ENCODE measurements at regions not wholly inside any gene's neighbourhood (a gene's known extent, or its start where the extent isn't known, plus 50 kb on each side); places are given as distances from the start of the nearest gene placed in this dataset.
A peak's percentile ranks its signal among the peaks of the same experiment; 100 is the strongest.
"Not testable (repeated sequence)": the region's sequence is repeated elsewhere in the genome, so short reads cannot be mapped to it uniquely, and the experiment has no call there.

DNA sequence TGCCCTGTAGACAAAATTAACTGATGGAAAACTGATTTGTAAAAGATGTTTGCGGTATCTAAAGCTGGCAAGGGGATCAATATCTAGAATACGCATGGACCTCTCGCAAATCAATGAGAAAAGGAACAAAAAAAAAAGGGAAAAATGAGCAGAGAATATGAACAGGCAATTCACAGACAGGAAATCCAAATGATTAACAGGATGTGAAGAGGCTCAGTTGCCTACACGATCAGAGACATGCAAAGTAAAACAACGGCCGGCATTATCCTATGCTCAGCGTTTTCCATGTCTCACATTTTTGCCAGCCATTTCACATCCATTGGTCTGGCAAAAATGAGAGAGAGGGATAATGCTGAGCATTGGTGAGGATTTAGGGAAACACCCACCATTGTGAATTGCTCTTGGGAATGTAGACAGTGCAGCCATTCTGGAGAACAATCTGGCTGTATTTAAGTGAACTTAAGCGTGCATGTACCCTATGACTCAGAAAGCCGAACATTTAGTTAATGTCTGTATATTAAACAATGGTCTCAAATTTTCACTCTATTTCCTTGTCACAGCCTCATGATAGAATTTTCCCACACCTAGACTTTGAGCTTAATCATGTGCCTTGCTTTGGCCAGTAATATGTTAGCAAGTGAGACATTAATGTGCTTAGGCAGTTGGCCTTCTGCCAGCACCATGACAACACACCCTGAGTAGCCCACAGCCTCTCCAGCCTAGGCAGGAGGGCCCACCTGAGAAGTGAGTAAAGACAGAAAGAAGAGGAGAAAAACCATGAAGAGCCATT, 61.0 kb upstream of the NBPF3 start:
- TF ChIP-seq, protein P1, sequence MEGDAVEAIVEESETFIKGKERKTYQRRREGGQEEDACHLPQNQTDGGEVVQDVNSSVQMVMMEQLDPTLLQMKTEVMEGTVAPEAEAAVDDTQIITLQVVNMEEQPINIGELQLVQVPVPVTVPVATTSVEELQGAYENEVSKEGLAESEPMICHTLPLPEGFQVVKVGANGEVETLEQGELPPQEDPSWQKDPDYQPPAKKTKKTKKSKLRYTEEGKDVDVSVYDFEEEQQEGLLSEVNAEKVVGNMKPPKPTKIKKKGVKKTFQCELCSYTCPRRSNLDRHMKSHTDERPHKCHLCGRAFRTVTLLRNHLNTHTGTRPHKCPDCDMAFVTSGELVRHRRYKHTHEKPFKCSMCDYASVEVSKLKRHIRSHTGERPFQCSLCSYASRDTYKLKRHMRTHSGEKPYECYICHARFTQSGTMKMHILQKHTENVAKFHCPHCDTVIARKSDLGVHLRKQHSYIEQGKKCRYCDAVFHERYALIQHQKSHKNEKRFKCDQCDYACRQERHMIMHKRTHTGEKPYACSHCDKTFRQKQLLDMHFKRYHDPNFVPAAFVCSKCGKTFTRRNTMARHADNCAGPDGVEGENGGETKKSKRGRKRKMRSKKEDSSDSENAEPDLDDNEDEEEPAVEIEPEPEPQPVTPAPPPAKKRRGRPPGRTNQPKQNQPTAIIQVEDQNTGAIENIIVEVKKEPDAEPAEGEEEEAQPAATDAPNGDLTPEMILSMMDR (IDR thresholded peaks at IDR 0.05; ENCODE audit: insufficient read depth, low read depth, low read length, missing control alignments): no peak
- H3K4me3 ChIP-seq (ENCODE audit: low read depth, low read length): no peak overlapping the region
- DNase-seq (ENCODE audit: low read depth): no peak

GRCh38 chr1:21372383-21372782, 67.6 kb upstream of the NBPF3 start:
- no peak for DNase-seq (ENCODE audit: low read depth)
- TF ChIP-seq, protein P1 (IDR thresholded peaks at IDR 0.05; ENCODE audit: insufficient read depth, low read depth, low read length, missing control alignments): no peak
- H3K4me3 ChIP-seq (ENCODE audit: low read depth, low read length): no peak overlapping the region

- no peak overlapping the region for H3K4me3 ChIP-seq (ENCODE audit: low read depth, low read length)
- DNase-seq (ENCODE audit: low read depth): no peak
- TF ChIP-seq, protein P1 (IDR thresholded peaks at IDR 0.05; ENCODE audit: insufficient read depth, low read depth, low read length, missing control alignments): no peak
Measured at GRCh38 chr1:21369905-21370304, 70.0 kb upstream of the NBPF3 start.

GRCh38 chr1:21368515-21369289, 71.2 kb upstream of the NBPF3 start:
- DNase-seq (ENCODE audit: low read depth): peak; percentile 68
- no peak overlapping the region for H3K4me3 ChIP-seq (ENCODE audit: low read depth, low read length)
- TF ChIP-seq, protein P1 (IDR thresholded peaks at IDR 0.05; ENCODE audit: insufficient read depth, low read depth, low read length, missing control alignments): peak; percentile 100

GRCh38 chr1:21367973-21368514, 71.9 kb upstream of the NBPF3 start:
- not testable (repeated sequence) for DNase-seq (ENCODE audit: low read depth); H3K4me3 ChIP-seq (ENCODE audit: low read depth, low read length)

GRCh38 chr1:21366288-21366687, 73.6 kb upstream of the NBPF3 start:
- no peak overlapping the region for H3K4me3 ChIP-seq (ENCODE audit: low read depth, low read length)
- TF ChIP-seq, protein P1 (IDR thresholded peaks at IDR 0.05; ENCODE audit: insufficient read depth, low read depth, low read length, missing control alignments): no peak
- no peak for DNase-seq (ENCODE audit: low read depth)

DNA sequence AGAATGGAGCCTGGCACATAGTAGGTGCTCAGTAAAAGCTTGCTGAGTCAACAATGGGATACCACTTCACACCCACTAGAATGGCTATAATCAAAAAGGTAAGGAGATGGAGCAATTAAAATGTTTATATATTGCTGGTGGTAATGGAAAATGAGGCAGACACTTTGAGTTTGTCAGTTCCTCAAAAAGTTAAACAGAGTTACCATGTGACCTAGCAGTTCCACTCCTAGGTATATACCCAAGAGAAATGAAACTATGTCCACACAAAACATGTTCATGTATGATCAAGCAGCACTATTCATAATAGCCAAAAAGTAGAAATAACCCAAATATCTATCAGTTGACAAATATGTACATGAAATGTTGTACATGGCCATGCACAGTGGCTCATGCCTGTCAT, 74.8 kb upstream of the ECE1 start:
- no peak overlapping the region for H3K4me3 ChIP-seq (ENCODE audit: low read depth, low read length)
- TF ChIP-seq, protein P1 (IDR thresholded peaks at IDR 0.05; ENCODE audit: insufficient read depth, low read depth, low read length, missing control alignments): no peak
- no peak for DNase-seq (ENCODE audit: low read depth)

Data from GM12865 (cell line).